Kidney glomerular epithelial cell (primary cell): ENCODE measurements at regions not wholly inside any gene's neighbourhood (a gene's known extent, or its start where the extent isn't known, plus 50 kb on each side); places are given as distances from the start of the nearest gene placed in this dataset.
"Not testable (repeated sequence)": the region's sequence is repeated elsewhere in the genome, so short reads cannot be mapped to it uniquely, and the experiment has no call there.

ENCODE experiments used
- DNase-seq: peaks from one replicate; lab custom pipeline; 2025; lab: John Stamatoyannopoulos, UW

- DNase-seq, result no peak
These were observed 193.4 kb upstream of the NUDT12 start for GRCh38 chr5:103755974-103756373.

- no peak for DNase-seq
These were observed 182.9 kb upstream of the NUDT12 start for GRCh38 chr5:103745353-103746065.

GRCh38 chr5:103744159-103744558 is 181.6 kb upstream of the NUDT12 start:
- peak; percentile 58 for DNase-seq

- no peak for DNase-seq
These were observed 180.8 kb upstream of the NUDT12 start for GRCh38 chr5:103743421-103743820.

- no peak for DNase-seq
These were observed 179.4 kb upstream of the NUDT12 start for GRCh38 chr5:103741984-103742383.

GRCh38 chr5:103736343-103736742 is 173.8 kb upstream of the NUDT12 start:
- not testable (repeated sequence) for DNase-seq

- DNase-seq, result no peak
These were observed 161.7 kb upstream of the NUDT12 start for GRCh38 chr5:103724271-103724670.

- no peak for DNase-seq
These were observed 158.6 kb upstream of the NUDT12 start for GRCh38 chr5:103721183-103721582.

GRCh38 chr5:103718108-103718507 is 155.5 kb upstream of the NUDT12 start:
- DNase-seq, result no peak

GRCh38 chr5:103708601-103709000 is 146.0 kb upstream of the NUDT12 start:
- no peak for DNase-seq

- DNase-seq, result no peak
These were observed 144.5 kb upstream of the NUDT12 start for GRCh38 chr5:103706939-103707682.

GRCh38 chr5:103703617-103704016 is 141.0 kb upstream of the NUDT12 start:
- no peak for DNase-seq

- no peak for DNase-seq
These were observed 130.9 kb upstream of the NUDT12 start for GRCh38 chr5:103693517-103693916.

GRCh38 chr5:103690676-103691075 is 128.1 kb upstream of the NUDT12 start:
- no peak for DNase-seq

- DNase-seq, result no peak
These were observed 117.3 kb upstream of the NUDT12 start for GRCh38 chr5:103679873-103680272.

- DNase-seq, result not testable (repeated sequence)
These were observed 113.6 kb upstream of the NUDT12 start for GRCh38 chr5:103676198-103676597.

GRCh38 chr5:103674739-103675138 is 112.2 kb upstream of the NUDT12 start:
- DNase-seq, result no peak

- DNase-seq, result no peak
These were observed 111.7 kb upstream of the NUDT12 start for GRCh38 chr5:103674251-103674650.

GRCh38 chr5:103669615-103670014 is 107.0 kb upstream of the NUDT12 start:
- DNase-seq, result no peak

GRCh38 chr5:103668281-103668680 is 105.7 kb upstream of the NUDT12 start:
- no peak for DNase-seq

GRCh38 chr5:103667068-103667467 is 104.5 kb upstream of the NUDT12 start:
- DNase-seq, result no peak

- no peak for DNase-seq
These were observed 94.7 kb upstream of the NUDT12 start for GRCh38 chr5:103657301-103657700.

GRCh38 chr5:103648086-103648485 is 85.5 kb upstream of the NUDT12 start:
- no peak for DNase-seq
